HT-29 (cell line): ENCODE measurements at regions not wholly inside any gene's neighbourhood (a gene's known extent, or its start where the extent isn't known, plus 50 kb on each side); places are given as distances from the start of the nearest gene placed in this dataset.

Experiments
- DNase-seq: peaks from one replicate; pipeline ENCODE4 v3.0.0-alpha.2; 2015; ENCODE audit warnings: low spot score

GRCh38 chr1:221104596-221104995, 225.4 kb downstream of the HLX start:
- no peak for DNase-seq

GRCh38 chr1:221105578-221105977, 226.3 kb downstream of the HLX start:
- DNase-seq = no peak

- no peak for DNase-seq
These were observed 227.4 kb downstream of the HLX start for GRCh38 chr1:221106616-221107015.

DNA sequence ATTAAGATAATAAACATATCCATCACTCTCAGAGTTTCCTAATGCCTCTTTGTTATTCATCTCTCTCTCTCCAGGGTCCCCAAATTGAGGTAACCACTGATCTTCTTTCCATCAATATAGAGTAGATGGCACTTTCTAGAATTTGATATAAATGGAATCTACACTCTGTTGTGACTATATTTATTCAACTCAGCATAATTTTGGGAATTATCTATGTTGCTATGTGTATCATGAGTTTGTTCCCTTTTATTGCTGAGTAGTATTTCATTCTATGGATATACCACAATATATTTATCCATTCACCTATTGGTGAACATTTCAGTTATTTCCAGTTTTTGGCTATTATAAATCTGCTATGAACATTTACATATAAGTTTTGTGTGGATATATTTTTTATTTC, 230.7 kb downstream of the HLX start:
- DNase-seq = no peak

- no peak for DNase-seq
These were observed 237.9 kb downstream of the HLX start for GRCh38 chr1:221117133-221117532.

- no peak for DNase-seq
These were observed 238.3 kb downstream of the HLX start for GRCh38 chr1:221117548-221117951.

DNA sequence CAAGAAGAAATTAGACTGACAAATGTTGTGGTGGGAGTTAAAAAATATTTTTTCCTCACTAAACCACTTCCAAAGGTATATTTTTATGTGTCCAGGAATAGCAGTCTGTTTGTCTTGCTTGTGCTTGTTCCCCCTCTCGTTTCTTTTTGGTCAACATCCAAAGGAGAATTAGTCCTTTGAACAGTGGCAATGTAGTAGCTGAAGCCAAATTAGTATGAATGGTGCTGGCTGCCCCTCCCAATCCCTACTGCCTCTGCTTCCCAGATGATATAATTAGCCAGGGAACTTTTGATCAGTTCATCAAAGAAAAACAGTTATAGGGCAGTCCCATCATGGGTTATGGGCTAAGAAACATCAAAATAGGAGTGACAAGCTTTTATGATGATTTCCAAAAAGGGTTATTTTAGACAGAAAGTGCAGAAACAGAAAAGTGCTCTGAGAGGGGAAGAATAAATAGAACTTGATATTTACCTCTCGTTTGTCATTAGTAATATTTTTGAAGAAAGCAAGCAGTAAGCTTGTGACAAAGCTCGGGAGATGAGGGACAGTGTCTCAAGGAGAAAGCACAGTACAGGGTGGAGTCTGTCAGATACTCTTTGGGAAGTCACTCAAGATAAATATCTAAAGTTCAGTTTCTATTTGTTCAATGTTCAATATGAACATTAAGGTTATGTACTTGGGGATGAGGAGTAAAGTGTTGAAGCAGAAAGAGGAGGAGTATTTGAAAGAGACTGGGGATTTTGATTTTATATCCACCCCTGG, 239.1 kb downstream of the HLX start:
- DNase-seq = no peak

DNA sequence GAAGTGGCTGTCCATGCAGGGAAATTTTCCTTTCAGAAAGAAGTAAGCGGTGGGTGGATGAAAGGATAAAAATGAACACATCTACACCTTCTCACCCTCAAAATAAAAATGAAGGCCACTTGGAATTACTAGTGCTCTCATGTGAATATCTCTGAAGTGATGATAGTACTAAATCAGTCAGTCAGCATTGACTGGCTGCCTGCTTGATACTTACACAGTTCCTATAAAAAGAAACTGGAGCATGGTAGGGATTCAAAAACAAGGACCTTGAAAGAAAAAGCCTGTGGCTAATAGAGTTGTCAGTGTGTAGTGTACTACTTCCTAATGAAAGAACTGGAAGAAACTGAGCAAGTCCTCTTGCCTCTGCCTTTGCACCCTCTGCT, 239.7 kb downstream of the HLX start:
- no peak for DNase-seq

GRCh38 chr1:221122501-221122900, 243.3 kb downstream of the HLX start:
- DNase-seq = no peak

GRCh38 chr1:221125976-221126375, 246.7 kb downstream of the HLX start:
- no peak for DNase-seq

GRCh38 chr1:221137666-221138065, 258.4 kb downstream of the HLX start:
- DNase-seq = no peak

DNA sequence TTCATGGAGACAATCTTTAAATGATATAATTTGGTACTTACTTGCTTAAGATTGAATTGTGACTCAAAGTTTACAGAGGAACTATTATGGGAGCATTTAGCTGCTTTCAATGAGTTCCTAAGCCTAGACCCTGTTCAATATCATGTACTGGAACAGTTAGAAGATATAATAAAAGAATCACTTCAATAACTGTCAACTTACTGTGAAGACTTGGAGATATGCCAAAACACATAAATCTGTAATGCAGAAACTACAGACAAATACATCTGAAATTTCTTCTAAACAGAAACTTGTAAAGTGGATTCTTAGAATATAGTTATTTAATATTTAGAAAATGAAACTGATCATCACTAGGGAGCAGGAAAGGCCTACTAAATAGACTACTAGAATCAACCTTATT, 259.3 kb downstream of the HLX start:
- DNase-seq = no peak

DNA sequence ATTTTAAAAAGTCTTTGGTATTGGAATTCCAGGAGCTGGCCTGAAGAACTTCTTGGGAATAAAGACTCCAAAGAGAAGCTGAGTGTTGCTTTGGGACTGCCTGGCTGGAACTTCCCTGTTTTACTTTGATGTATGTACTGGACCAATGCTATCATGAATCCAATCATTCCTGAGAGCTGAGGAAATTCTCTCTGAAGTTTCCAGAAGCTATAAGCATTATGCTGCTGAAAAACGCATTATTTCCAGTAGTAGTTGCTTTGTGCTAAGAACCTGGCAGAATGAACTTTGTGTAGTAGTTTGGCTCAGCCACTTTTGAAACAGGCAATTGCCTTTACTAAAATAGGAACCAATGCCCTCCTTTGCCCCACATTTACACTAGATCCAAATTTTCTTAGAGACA, 260.7 kb downstream of the HLX start:
- DNase-seq = no peak

DNA sequence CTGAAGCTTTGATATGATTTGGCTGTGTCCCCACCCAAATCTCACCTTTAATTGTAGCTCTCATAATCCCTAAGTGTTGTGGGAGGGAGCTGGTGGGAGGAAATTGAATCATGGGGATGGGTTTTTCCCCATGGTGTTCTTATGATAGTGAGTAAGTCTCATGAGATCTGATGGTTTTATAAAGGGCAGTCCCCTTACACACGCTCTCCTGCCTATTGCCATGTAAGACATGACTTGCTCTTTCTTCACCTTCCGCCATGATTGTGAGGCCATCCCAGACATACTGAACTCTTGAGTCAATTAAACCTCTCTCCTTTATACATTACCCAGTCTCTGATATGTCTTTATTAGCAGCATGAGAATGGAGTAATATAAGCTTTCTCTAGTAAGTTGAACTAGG, 261.9 kb downstream of the HLX start:
- DNase-seq = no peak

DNA sequence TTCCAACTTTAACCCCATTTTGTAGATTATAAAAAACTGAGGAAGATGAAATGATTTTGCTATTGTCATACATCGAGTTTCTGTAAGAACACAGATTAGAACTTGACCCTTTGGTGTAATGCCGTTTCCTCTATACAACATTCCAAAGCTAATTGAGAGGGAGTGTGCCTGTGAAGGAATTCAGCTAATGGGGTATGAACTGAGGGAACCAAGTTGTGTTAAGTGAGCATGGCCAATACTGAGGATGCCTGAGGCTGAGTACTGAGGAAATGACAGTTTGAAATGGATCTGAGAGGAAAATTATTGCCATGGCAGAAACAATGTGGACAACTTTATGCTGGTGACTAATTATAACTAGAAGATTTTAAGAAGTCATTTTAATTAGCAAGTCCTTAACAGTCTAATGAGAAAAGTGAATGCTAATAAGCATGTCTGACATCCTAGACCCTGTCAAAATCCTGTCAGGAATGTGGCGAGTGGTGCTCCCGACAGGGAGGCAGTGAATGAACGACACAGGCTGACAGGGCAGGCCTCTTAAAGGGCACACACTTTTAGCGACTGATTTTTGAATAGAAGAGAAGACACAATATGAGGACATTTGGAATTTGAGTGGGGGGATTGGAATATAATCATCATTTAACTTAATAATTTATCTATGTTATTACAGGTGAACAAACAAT, 262.5 kb downstream of the HLX start:
- no peak for DNase-seq

DNA sequence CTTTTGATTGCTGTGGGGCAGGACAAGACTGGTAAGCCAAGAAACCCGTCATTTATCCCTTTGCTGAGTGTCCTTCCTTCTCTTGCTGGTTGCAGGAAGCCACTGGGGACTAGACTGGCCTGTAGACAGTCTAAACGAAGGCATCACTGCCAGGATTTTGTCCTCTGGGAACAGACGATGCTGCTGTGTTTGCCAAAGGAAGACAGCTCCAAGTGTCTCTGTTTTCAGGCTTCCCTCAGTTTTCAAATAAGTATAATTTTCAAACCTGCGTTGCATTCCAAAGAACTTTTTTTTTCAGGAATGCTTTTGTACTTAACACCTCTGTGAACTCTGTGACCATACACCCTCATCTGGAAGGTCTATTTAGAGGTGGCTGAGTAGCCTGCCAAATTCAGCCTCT, 269.4 kb downstream of the HLX start:
- no peak for DNase-seq

GRCh38 chr1:221149111-221149510, 269.9 kb downstream of the HLX start:
- DNase-seq = no peak

DNA sequence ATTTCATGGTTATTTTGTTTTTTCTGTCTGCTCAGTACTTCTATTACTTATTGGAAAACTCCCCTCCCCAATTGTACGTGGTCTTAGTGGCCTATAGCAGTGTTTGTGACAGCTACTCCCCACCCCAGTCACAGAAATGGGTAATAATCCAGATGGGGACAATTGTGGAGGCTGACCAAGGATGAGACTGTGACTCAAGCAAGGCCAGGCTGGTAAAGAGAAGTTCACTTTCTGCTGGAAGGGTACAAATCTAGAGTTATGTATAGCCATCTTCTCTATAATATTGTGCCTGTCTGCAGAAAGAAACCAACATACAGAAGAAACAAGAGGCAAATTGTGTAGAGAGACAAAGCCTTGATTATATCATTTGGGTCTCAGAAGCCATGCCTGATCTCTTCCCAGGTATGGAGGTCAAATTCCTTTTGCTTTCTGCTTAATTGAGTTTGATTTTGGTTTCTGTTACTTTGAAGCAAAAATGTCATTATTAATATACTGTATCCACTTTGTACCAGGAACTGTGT, 270.4 kb downstream of the HLX start:
- DNase-seq = no peak

DNA sequence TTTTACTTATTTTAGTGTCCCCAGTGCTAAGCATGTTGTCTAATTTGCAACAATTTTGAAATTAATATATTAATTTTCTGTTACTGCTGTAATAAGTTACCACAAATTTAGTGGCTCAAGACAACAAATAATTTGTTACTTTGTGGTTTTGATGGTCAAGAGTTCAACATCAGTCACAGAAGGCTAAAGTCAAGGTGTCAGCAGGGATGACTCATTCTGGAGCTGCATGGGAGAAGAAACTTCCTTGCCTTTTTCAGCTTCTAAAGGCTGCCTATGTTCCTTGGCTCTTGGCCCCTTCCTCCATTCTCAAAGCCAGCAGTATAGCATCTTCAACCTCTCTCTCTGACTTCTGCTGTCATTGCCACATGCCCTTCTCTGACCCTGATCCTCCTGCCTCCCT, 271.8 kb downstream of the HLX start:
- no peak for DNase-seq

GRCh38 chr1:221154932-221155331, 275.7 kb downstream of the HLX start:
- no peak for DNase-seq

GRCh38 chr1:221157026-221157761, 278.0 kb downstream of the HLX start:
- DNase-seq = no peak

DNA sequence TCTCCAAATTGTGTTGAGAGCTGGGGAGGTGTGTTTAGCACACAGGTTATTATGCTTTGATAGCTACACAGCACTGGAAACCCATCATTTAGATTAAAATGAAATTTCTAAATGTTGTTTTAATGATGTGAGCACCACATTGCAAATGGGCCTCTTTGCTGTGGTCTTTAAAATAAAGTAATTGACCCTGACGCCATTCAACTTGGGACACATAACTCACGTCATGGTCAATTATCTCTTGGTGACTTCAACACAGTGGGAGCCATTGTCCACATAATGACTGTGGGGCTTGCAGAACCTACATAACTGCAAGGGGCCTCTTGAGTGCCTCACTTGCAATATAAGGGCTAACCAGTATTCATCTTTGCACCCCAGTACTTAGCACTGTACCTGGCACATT, 280.4 kb downstream of the HLX start:
- no peak for DNase-seq
